WI38 (cell line): ENCODE measurements at regions not wholly inside any gene's neighbourhood (a gene's known extent, or its start where the extent isn't known, plus 50 kb on each side); places are given as distances from the start of the nearest gene placed in this dataset.

Experiments used
- H3K4me3 ChIP-seq: 2 replicates; pipeline ENCODE4 v1.5.1; 2011; ENCODE audit warnings: low read depth, mild to moderate bottlenecking, control low read depth, low read length
- CTCF ChIP-seq: IDR thresholded peaks from 2 replicates; pipeline ENCODE4 v1.5.1; 2012; ENCODE audit warnings: low read depth, mild to moderate bottlenecking, control low read depth, low read length

GRCh38 chr14:37712976-37713431 lies 117.6 kb downstream of the TTC6 start:
- no peak overlapping the region for H3K4me3 ChIP-seq
- TF ChIP-seq CTCF, result no peak

GRCh38 chr14:37720131-37720530 lies 124.7 kb downstream of the TTC6 start:
- H3K4me3 ChIP-seq, result no peak overlapping the region
- no peak for TF ChIP-seq CTCF

GRCh38 chr14:37721976-37722659 lies 126.7 kb downstream of the TTC6 start:
- H3K4me3 ChIP-seq, result no peak overlapping the region
- no peak for TF ChIP-seq CTCF

- no peak for TF ChIP-seq CTCF
- H3K4me3 ChIP-seq, result no peak overlapping the region
These were observed 128.1 kb downstream of the TTC6 start for GRCh38 chr14:37723515-37723914.

- H3K4me3 ChIP-seq, result no peak overlapping the region
- TF ChIP-seq CTCF, result no peak
These were observed 131.3 kb downstream of the TTC6 start for GRCh38 chr14:37726708-37727107.

GRCh38 chr14:37729218-37729617 lies 133.8 kb downstream of the TTC6 start:
- H3K4me3 ChIP-seq, result no peak overlapping the region
- no peak for TF ChIP-seq CTCF

- no peak for TF ChIP-seq CTCF
These were observed 135.7 kb downstream of the TTC6 start for GRCh38 chr14:37731094-37731493.

More at GRCh38 chr14:37731094-37731493, 135.7 kb downstream of the TTC6 start:
- H3K4me3 ChIP-seq, result no peak overlapping the region
